Smooth muscle cell (in vitro differentiated cells): ENCODE measurements at regions not wholly inside any gene's neighbourhood (a gene's known extent, or its start where the extent isn't known, plus 50 kb on each side); places are given as distances from the start of the nearest gene placed in this dataset.
"Not testable (repeated sequence)": the region's sequence is repeated elsewhere in the genome, so short reads cannot be mapped to it uniquely, and the experiment has no call there.

ENCODE experiments used
- DNase-seq: peaks from one replicate; lab custom pipeline; 2025; ENCODE audit not compliant: unreplicated experiment; lab: John Stamatoyannopoulos, UW
- H2AFZ ChIP-seq: fragments of 200-600 bp; sonication (generic); 2 replicates; pipeline ENCODE4 v1.6.0; 2016; ENCODE audit warnings: antibody characterized with exemption, low read depth, mild to moderate bottlenecking
- H3F3A ChIP-seq: fragments of 200-600 bp; sonication (generic); 2 replicates; pipeline ENCODE4 v1.6.0; 2017; ENCODE audit warnings: antibody characterized with exemption, low read depth
- H3K27ac ChIP-seq: fragments of 200-600 bp; sonication (generic); 2 replicates; pipeline ENCODE4 v1.5.1; 2016; ENCODE audit warnings: low read depth, mild to moderate bottlenecking
- H3K27me3 ChIP-seq: fragments of 200-600 bp; sonication (generic); 2 replicates; pipeline ENCODE4 v1.6.1; 2016; ENCODE audit warnings: low read depth, mild to moderate bottlenecking
- H3K36me3 ChIP-seq: fragments of 200-600 bp; sonication (generic); 2 replicates; pipeline ENCODE4 v1.5.1; 2016; ENCODE audit warnings: low read depth
- H3K4me1 ChIP-seq: fragments of 200-600 bp; sonication (generic); 2 replicates; pipeline ENCODE4 v1.5.1; 2016; ENCODE audit warnings: low read depth
- H3K4me2 ChIP-seq: fragments of 200-600 bp; sonication (generic); 2 replicates; pipeline ENCODE4 v1.6.0; 2016; ENCODE audit warnings: mild to moderate bottlenecking
- H3K4me3 ChIP-seq: fragments of 200-600 bp; sonication (generic); 2 replicates; pipeline ENCODE4 v1.5.1; 2016; ENCODE audit warnings: mild to moderate bottlenecking
- H3K79me2 ChIP-seq: fragments of 200-600 bp; sonication (generic); 2 replicates; pipeline ENCODE4 v1.6.0; 2016; ENCODE audit warnings: low read depth, mild to moderate bottlenecking
- H3K9ac ChIP-seq: fragments of 200-600 bp; sonication (generic); 2 replicates; pipeline ENCODE4 v1.6.0; 2016; ENCODE audit warnings: low read depth
- H3K9me3 ChIP-seq: fragments of 200-600 bp; sonication (generic); replicated peaks from 2 replicates; pipeline ENCODE4 v1.5.1; 2016; ENCODE audit warnings: low read depth
- H4K20me1 ChIP-seq: fragments of 200-600 bp; sonication (generic); 2 replicates; pipeline ENCODE4 v1.6.0; 2016; ENCODE audit warnings: low read depth
- CTCF ChIP-seq: fragments of 200-600 bp; sonication (generic); IDR thresholded peaks from 2 replicates; pipeline ENCODE4 v1.5.1; 2017; ENCODE audit warnings: borderline replicate concordance, mild to moderate bottlenecking, antibody characterized with exemption; ENCODE audit not compliant: insufficient read depth, poor library complexity, severe bottlenecking
- WGBS: methylation state at CpG from one replicate; pipeline ENCODE4 v1.1.7; 2016; ENCODE audit warnings: low lambda C conversion rate; 5-methylcytosine and 5-hydroxymethylcytosine counted together

- not testable (repeated sequence) for H3K4me3 ChIP-seq, H3K27me3 ChIP-seq, H3K4me2 ChIP-seq, H2AFZ ChIP-seq, H3F3A ChIP-seq, DNase-seq, H3K27ac ChIP-seq, H3K36me3 ChIP-seq, H3K79me2 ChIP-seq, H3K9me3 ChIP-seq, H3K9ac ChIP-seq, H4K20me1 ChIP-seq, H3K4me1 ChIP-seq
- 87% methylated on average over 3 of the region's 3 CpGs for WGBS
Observed at GRCh38 chr3:73155441-73155840, 94.0 kb downstream of the EBLN2 start.

- Histone ChIP-seq H3F3A (no peaks in the 10 kb centered on the region), H3K9me3 (no peaks in the 10 kb centered on the region), H3K27ac (no peak overlapping the region), H3K79me2 (no peaks in the 10 kb centered on the region), H3K4me3 (no peak overlapping the region), H3K36me3 (no peaks in the 10 kb centered on the region), H4K20me1 (no peaks in the 10 kb centered on the region), H3K4me1 (no peaks in the 10 kb centered on the region), H3K27me3 (peaks cover 7% of the 10 kb centered on the region), H3K4me2 (no peak overlapping the region), H3K9ac (no peak overlapping the region), H2AFZ (no peak overlapping the region)
- WGBS = 84% methylated on average over 4 of the region's 4 CpGs
- no peak for TF ChIP-seq CTCF
- no peak for DNase-seq
Observed at GRCh38 chr3:73164622-73165021, 103.2 kb downstream of the EBLN2 start.

DNA sequence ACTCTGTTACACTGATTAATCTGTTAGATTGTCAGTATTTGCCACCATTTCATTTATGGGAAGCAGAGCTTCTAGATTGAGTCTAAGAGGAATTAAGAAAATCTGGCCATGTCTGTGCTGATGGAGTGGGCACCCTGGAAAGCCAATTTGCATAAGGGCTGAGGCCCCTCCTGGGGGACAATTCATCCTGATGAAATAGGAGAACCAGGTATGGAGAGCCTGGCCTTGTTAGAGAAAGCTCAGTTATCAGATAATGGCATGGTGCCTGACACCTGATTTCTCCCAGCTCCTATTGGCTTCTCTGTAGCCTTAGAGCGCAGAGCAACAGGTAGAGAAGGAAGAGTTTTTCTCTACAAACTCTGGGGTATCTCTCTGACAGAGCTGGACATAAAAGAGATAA is 114.2 kb downstream of the EBLN2 start:
- no peak overlapping the region for H3K4me2 ChIP-seq
- no peaks in the 10 kb centered on the region for H3K79me2 ChIP-seq
- H3K36me3 ChIP-seq = no peaks in the 10 kb centered on the region
- H4K20me1 ChIP-seq = no peaks in the 10 kb centered on the region
- no peak overlapping the region for H3K27ac ChIP-seq
- H2AFZ ChIP-seq = no peak overlapping the region
- no peaks in the 10 kb centered on the region for H3K9me3 ChIP-seq
- no peak for TF ChIP-seq CTCF
- DNase-seq = no peak
- no peaks in the 10 kb centered on the region for H3K4me1 ChIP-seq
- H3K9ac ChIP-seq = no peak overlapping the region
- WGBS = 96% methylated on average over 1 of the region's 1 CpG
- no peaks in the 10 kb centered on the region for H3F3A ChIP-seq
- H3K4me3 ChIP-seq = no peak overlapping the region
- H3K27me3 ChIP-seq = no peaks in the 10 kb centered on the region

DNA sequence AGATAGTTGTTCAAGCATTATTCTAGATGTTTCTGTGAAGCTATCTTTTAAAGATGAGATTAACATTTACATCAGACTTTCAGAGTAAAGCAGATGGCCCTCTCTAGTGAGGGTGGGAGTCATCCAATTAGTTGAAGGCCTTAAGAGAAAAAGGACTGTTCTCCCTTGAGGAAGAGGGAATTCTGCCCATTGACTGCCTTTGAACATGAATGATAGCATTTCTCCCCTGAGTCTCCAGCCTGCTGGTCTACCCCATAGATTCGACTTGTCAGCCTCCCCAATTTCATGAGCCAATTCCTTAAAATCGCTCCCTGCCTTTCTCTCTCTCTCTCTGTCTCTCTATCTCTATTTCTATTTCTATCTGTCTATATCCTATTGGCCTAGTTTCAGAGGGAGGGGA is 115.5 kb downstream of the EBLN2 start:
- no peaks in the 10 kb centered on the region for H3K4me1 ChIP-seq
- TF ChIP-seq CTCF = no peak
- H3K79me2 ChIP-seq = no peaks in the 10 kb centered on the region
- no peaks in the 10 kb centered on the region for H3K9me3 ChIP-seq
- H3K36me3 ChIP-seq = no peaks in the 10 kb centered on the region
- no peak overlapping the region for H3K4me3 ChIP-seq
- H2AFZ ChIP-seq = no peak overlapping the region
- H3K27me3 ChIP-seq = no peaks in the 10 kb centered on the region
- H3K27ac ChIP-seq = no peak overlapping the region
- WGBS = 86% methylated on average over 2 of the region's 2 CpGs
- H3F3A ChIP-seq = no peaks in the 10 kb centered on the region
- no peak overlapping the region for H3K4me2 ChIP-seq
- no peak overlapping the region for H3K9ac ChIP-seq
- DNase-seq = no peak
- no peaks in the 10 kb centered on the region for H4K20me1 ChIP-seq
